Panc1 (cell line): ENCODE measurements at regions not wholly inside any gene's neighbourhood (a gene's known extent, or its start where the extent isn't known, plus 50 kb on each side); places are given as distances from the start of the nearest gene placed in this dataset.

Experiments used
- ATAC-seq: fragments of 200-7000 bp; cut with Tn5 transposase; 2 replicates; pipeline ENCODE4 v1.9.1; 2020; ENCODE audit warnings: mild to moderate bottlenecking, moderate library complexity
- BruUV-seq: library from RNA; stranded (reverse); fragments of 400-500 nt; replicated peaks from 2 replicates; lab custom pipeline; 2021; lab: Mats Ljungman, UMichigan
- CTCF ChIA-PET: fragments of 300-600 bp; sonication (Branson Sonifier 250); formaldehyde crosslinking; loops from one replicate; lab custom pipeline; 2022; ENCODE audit warnings: antibody characterized with exemption; lab: Charles Lee
- POLR2A ChIA-PET: fragments of 300-600 bp; sonication (Branson Sonifier 250); formaldehyde crosslinking; loops from one replicate; lab custom pipeline; 2022; ENCODE audit warnings: antibody characterized with exemption; lab: Charles Lee
- DNase-seq: peaks from one replicate; pipeline ENCODE4 v3.0.0-alpha.2; 2010; ENCODE audit warnings: low read depth, low spot score
- H3K27ac ChIP-seq: 2 replicates; pipeline ENCODE4 v1.5.1; 2011; ENCODE audit warnings: mild to moderate bottlenecking, low read length, inconsistent platforms
- H3K27me3 ChIP-seq: fragments of 200-500 bp; sonication (Bioruptor generic); 2 replicates; pipeline ENCODE4 v1.6.0; 2014; ENCODE audit warnings: low read length, inconsistent platforms; ENCODE audit not compliant: control insufficient read depth, insufficient read depth
- H3K36me3 ChIP-seq: fragments of 200-500 bp; sonication (Bioruptor generic); 2 replicates; pipeline ENCODE4 v1.5.1; 2014; ENCODE audit warnings: inconsistent platforms, mild to moderate bottlenecking, low read length, moderate library complexity; ENCODE audit not compliant: control insufficient read depth, insufficient read depth
- H3K4me1 ChIP-seq: 2 replicates; pipeline ENCODE4 v1.5.1; 2011; ENCODE audit warnings: inconsistent platforms, mild to moderate bottlenecking, low read length, moderate library complexity; ENCODE audit not compliant: control insufficient read depth, insufficient read depth
- H3K4me3 ChIP-seq, 2 experiments: 2 replicates each; pipeline ENCODE4 v1.5.1; 2011 to 2012; ENCODE audit warnings: low read depth in 2 of 2, low read length in 2 of 2, mild to moderate bottlenecking in 2 of 2, inconsistent platforms in 1 of 2, moderate library complexity in 1 of 2
- H3K9me3 ChIP-seq: fragments of 200-500 bp; sonication (Bioruptor generic); 2 replicates; pipeline ENCODE4 v1.5.1; 2014; ENCODE audit warnings: low read depth, mild to moderate bottlenecking, inconsistent platforms, low read length, moderate library complexity; ENCODE audit not compliant: control insufficient read depth, insufficient read depth
- CTCF ChIP-seq: fragments of 450-650 bp; IDR thresholded peaks from 2 replicates; pipeline ENCODE4 v1.5.1; 2017; ENCODE audit warnings: mild to moderate bottlenecking
- POLR2AphosphoS5 ChIP-seq: IDR thresholded peaks from 2 replicates; pipeline ENCODE4 v1.6.1; 2012; ENCODE audit warnings: mild to moderate bottlenecking, low read depth, low read length, moderate library complexity
- REST ChIP-seq, 2 experiments: IDR thresholded peaks; 2 replicates each; pipeline ENCODE4 v1.6.1; 2011 to 2012; ENCODE audit warnings: low read depth in 2 of 2, control low read depth in 1 of 2, low read length in 1 of 2, mild to moderate bottlenecking in 1 of 2, moderate library complexity in 1 of 2; ENCODE audit not compliant: insufficient read depth in 1 of 2
- SIN3A ChIP-seq: IDR thresholded peaks from 2 replicates; pipeline ENCODE4 v1.6.1; 2012; ENCODE audit warnings: low read depth, mild to moderate bottlenecking, low read length, moderate library complexity, borderline replicate concordance; ENCODE audit not compliant: insufficient read depth
- TCF7L2 ChIP-seq: IDR thresholded peaks from 2 replicates; pipeline ENCODE4 v1.6.1; 2011; ENCODE audit warnings: mild to moderate bottlenecking, low read depth, low read length, inconsistent platforms
- in situ Hi-C: cut with HindIII; loops from 2 replicates; pipeline ENCODE4 v1.10.0; 2016; ENCODE audit warnings: low sequenced_read_pairs, low pct_unique_long_range_greater_than_20kb
- intact Hi-C: fragments of 100-400 bp; cut with micrococcal nuclease; formaldehyde crosslinking; loops from one replicate; pipeline ENCODE4 v1.10.0; 2022; ENCODE audit not compliant: unreplicated experiment

GRCh38 chr5:108588323-108588722, 159.4 kb upstream of the FER start:
- ATAC-seq, result no peak
- no peaks in the 10 kb centered on the region for H3K4me1 ChIP-seq
- ChIA-PET CTCF (no interaction called here), POLR2A (no interaction called here)
- no peaks in the 10 kb centered on the region for H3K27me3 ChIP-seq
- H3K4me3 ChIP-seq, result no peak overlapping the region
- DNase-seq, result no peak
- BruUV-seq, result no TSS peak
- in situ Hi-C loops, result no loop called here
- no peaks in the 10 kb centered on the region for H3K36me3 ChIP-seq
- no peak overlapping the region for H3K27ac ChIP-seq
- H3K9me3 ChIP-seq, result no peaks in the 10 kb centered on the region
- intact Hi-C loops, result loop anchor here (5.0 kb wide), 1 partner anchor 806 kb away; no protein-coding TSS in a partner anchor
- TF ChIP-seq SIN3A (no peak), TCF7L2 (no peak), REST (IDR thresholded peaks at IDR 0.05; ENCODE audit: insufficient read depth in 1 of 2, low read depth in 2 of 2, low read length in 1 of 2) (no peak), CTCF (no peak), POLR2AphosphoS5 (no peak)

- no peak for TF ChIP-seq REST (IDR thresholded peaks at IDR 0.05; ENCODE audit: insufficient read depth in 1 of 2, low read depth in 2 of 2, low read length in 1 of 2)
- TF ChIP-seq TCF7L2, result no peak
- no peak for TF ChIP-seq POLR2AphosphoS5
- no peak for TF ChIP-seq SIN3A
- TF ChIP-seq CTCF, result no peak
- Histone ChIP-seq H3K27me3 (no peaks in the 10 kb centered on the region), H3K4me1 (no peaks in the 10 kb centered on the region), H3K36me3 (no peaks in the 10 kb centered on the region), H3K4me3 (no peak overlapping the region), H3K9me3 (no peaks in the 10 kb centered on the region), H3K27ac (no peak overlapping the region)
- DNase-seq (no peak), ATAC-seq (no peak)
- no TSS peak for BruUV-seq
- ChIA-PET POLR2A (no interaction called here), CTCF (no interaction called here)
- intact Hi-C loops (loop anchor here (5.0 kb wide), 1 partner anchor 806 kb away; no protein-coding TSS in a partner anchor), in situ Hi-C loops (no loop called here)
These were observed 159.9 kb upstream of the FER start for GRCh38 chr5:108587821-108588220.
